Heart left ventricle (tissue), 13 donors: ENCODE measurements at regions not wholly inside any gene's neighbourhood (a gene's known extent, or its start where the extent isn't known, plus 50 kb on each side); places are given as distances from the start of the nearest gene placed in this dataset.

Experiments
- POLR2A ChIP-seq, 2 donors: fragments of 450-650 bp; IDR thresholded peaks; one replicate each; pipeline ENCODE4 v1.6.1; 2017; ENCODE audit warnings: antibody characterized with exemption in 2 of 2, mild to moderate bottlenecking in 2 of 2, moderate library complexity in 2 of 2
- TF ChIP-seq, protein P1 (sequence below), 12 donors: fragments of 200-600 bp; sonication (generic) in 4 of 12; IDR thresholded peaks; one replicate each; pipeline versions ENCODE4 v1.5.0 to v1.8.0; 2018 to 2022; ENCODE audit warnings: antibody characterized with exemption in 12 of 12, mild to moderate bottlenecking in 5 of 12
- donor health status: ischemic (EF 13 %, LVEDD 7.1; RV severe dilation, severe dysfunction).
- donor health status: DM: no; HTN: yes; CAD: no.
- donor health status: DM: no; HTN: no; CAD: no.
- donor health status: ischemic (EF 25% LVEDD 6.9; RV normal size, moderate dysfunction).
- donor health status: ischemic (EF 25% LVEDD 5.7; RV mildly dilated, moderate dysfunction).
- donor health status: ischemic (EF 35%, LVEDD 5.7; RV mildly dilated, moderate dysfunction).
- donor health status: nonischemic (EF 11% LVEDD 7.7; RV severe dilation, severe dysfunction).
- donor health status: DM: yes; HTN: yes; CAD: no.
- donor health status: PGD.
- donor health status: ischemic (EF 29% LVEDD 5.4; RV normal size, mild dysfunction).
- donor health status: nonischemic (EF 23%, LVEDD 6.1; RV moderate dilation, normal function).

DNA sequence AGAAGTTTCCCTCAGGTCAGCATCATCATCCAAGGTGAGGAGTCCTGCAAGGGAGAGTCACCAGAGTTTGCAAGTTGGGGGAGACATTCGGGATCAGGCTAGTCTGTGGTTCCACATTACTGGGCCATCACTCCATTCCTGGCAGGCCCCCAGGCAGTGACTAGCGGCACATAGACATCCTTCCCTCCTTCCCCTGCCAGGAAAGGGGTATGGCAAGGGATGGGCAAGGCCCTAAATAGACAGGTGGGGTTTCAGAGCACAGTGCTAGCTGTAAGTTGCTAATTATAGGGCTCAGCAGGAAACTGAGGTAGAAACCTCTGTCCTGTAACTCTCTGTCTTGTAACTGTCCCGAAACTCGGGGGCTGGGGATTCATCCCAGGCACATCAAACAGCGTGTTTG, 215.2 kb upstream of the ROPN1 start:
- TF ChIP-seq, protein P1, sequence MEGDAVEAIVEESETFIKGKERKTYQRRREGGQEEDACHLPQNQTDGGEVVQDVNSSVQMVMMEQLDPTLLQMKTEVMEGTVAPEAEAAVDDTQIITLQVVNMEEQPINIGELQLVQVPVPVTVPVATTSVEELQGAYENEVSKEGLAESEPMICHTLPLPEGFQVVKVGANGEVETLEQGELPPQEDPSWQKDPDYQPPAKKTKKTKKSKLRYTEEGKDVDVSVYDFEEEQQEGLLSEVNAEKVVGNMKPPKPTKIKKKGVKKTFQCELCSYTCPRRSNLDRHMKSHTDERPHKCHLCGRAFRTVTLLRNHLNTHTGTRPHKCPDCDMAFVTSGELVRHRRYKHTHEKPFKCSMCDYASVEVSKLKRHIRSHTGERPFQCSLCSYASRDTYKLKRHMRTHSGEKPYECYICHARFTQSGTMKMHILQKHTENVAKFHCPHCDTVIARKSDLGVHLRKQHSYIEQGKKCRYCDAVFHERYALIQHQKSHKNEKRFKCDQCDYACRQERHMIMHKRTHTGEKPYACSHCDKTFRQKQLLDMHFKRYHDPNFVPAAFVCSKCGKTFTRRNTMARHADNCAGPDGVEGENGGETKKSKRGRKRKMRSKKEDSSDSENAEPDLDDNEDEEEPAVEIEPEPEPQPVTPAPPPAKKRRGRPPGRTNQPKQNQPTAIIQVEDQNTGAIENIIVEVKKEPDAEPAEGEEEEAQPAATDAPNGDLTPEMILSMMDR (IDR thresholded peaks at IDR 0.05), result no peak
- TF ChIP-seq POLR2A (IDR thresholded peaks at IDR 0.05), result no peak
